ENCODE measurements at regions not wholly inside any gene's neighbourhood (a gene's known extent, or its start where the extent isn't known, plus 50 kb on each side); places are given as distances from the start of the nearest gene placed in this dataset.

- 71% methylated on average over 1 of the region's 2 CpGs for WGBS (ENCODE audit: insufficient coverage)
- H3K27me3 Mint-ChIP-seq (ENCODE audit: low read depth in 2 of 2) = no peaks in the 10 kb centered on the region
Observed at GRCh38 chr4:124505211-124505610, 207.3 kb downstream of the ANKRD50 start.

GRCh38 chr4:124509151-124509550 lies 203.4 kb downstream of the ANKRD50 start:
- DNase-seq (no peak), ATAC-seq (no peak)
- H3K27me3 ChIP-seq (ENCODE audit: control insufficient read depth, insufficient read depth, low read length) = no peaks in the 10 kb centered on the region
- H3K4me1 ChIP-seq (ENCODE audit: control insufficient read depth, insufficient read depth, low read length) = no peaks in the 10 kb centered on the region
- H3K4me1 Mint-ChIP-seq = no peaks in the 10 kb centered on the region
- H3K27ac Mint-ChIP-seq = no peak overlapping the region
- H3K9me3 Mint-ChIP-seq = peaks cover 9 to 11% of the 10 kb centered on the region in 2 donors
- no peaks in the 10 kb centered on the region for H3K36me3 ChIP-seq (ENCODE audit: control insufficient read depth, insufficient read depth, low read length)
- H3K4me3 Mint-ChIP-seq = no peak overlapping the region
- TF ChIP-seq, protein P1, sequence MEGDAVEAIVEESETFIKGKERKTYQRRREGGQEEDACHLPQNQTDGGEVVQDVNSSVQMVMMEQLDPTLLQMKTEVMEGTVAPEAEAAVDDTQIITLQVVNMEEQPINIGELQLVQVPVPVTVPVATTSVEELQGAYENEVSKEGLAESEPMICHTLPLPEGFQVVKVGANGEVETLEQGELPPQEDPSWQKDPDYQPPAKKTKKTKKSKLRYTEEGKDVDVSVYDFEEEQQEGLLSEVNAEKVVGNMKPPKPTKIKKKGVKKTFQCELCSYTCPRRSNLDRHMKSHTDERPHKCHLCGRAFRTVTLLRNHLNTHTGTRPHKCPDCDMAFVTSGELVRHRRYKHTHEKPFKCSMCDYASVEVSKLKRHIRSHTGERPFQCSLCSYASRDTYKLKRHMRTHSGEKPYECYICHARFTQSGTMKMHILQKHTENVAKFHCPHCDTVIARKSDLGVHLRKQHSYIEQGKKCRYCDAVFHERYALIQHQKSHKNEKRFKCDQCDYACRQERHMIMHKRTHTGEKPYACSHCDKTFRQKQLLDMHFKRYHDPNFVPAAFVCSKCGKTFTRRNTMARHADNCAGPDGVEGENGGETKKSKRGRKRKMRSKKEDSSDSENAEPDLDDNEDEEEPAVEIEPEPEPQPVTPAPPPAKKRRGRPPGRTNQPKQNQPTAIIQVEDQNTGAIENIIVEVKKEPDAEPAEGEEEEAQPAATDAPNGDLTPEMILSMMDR (IDR thresholded peaks at IDR 0.05) = no peak
- H3K27ac ChIP-seq (ENCODE audit: low read length) = no peak overlapping the region
- WGBS (ENCODE audit: insufficient coverage) = 42% methylated on average over 1 of the region's 2 CpGs
- no peaks in the 10 kb centered on the region for H3K36me3 Mint-ChIP-seq
- intact Hi-C loops (cut with micrococcal nuclease) = no loop called here
- H3K27me3 Mint-ChIP-seq (ENCODE audit: low read depth in 2 of 2) = no peaks in the 10 kb centered on the region
- no peak overlapping the region for H3K4me3 ChIP-seq (ENCODE audit: low read length)
- H3K9me3 ChIP-seq (ENCODE audit: control insufficient read depth, insufficient read depth, low read length) = no peaks in the 10 kb centered on the region

More at GRCh38 chr4:124505211-124505610, 207.3 kb downstream of the ANKRD50 start:
- Histone ChIP-seq H3K4me1 (ENCODE audit: control insufficient read depth, insufficient read depth, low read length) (no peaks in the 10 kb centered on the region), H3K4me3 (ENCODE audit: low read length) (no peak overlapping the region), H3K9me3 (ENCODE audit: control insufficient read depth, insufficient read depth, low read length) (no peaks in the 10 kb centered on the region), H3K27ac (ENCODE audit: low read length) (no peak overlapping the region), H3K36me3 (ENCODE audit: control insufficient read depth, insufficient read depth, low read length) (no peaks in the 10 kb centered on the region), H3K27me3 (ENCODE audit: control insufficient read depth, insufficient read depth, low read length) (no peaks in the 10 kb centered on the region)
- Mint-ChIP-seq H3K4me3 (no peak overlapping the region), H3K4me1 (no peaks in the 10 kb centered on the region), H3K9me3 (peaks cover 7 to 8% of the 10 kb centered on the region in 2 donors), H3K36me3 (no peaks in the 10 kb centered on the region), H3K27ac (no peak overlapping the region)
- ATAC-seq = no peak
- DNase-seq = no peak
- TF ChIP-seq, protein P1 (IDR thresholded peaks at IDR 0.05) = no peak
- intact Hi-C loops (cut with micrococcal nuclease) = no loop called here

GRCh38 chr4:124514588-124514987 lies 197.9 kb downstream of the ANKRD50 start:
- Histone ChIP-seq H3K27ac (ENCODE audit: low read length) (no peak overlapping the region), H3K4me3 (ENCODE audit: low read length) (no peak overlapping the region), H3K9me3 (ENCODE audit: control insufficient read depth, insufficient read depth, low read length) (no peaks in the 10 kb centered on the region), H3K36me3 (ENCODE audit: control insufficient read depth, insufficient read depth, low read length) (no peaks in the 10 kb centered on the region), H3K27me3 (ENCODE audit: control insufficient read depth, insufficient read depth, low read length) (no peaks in the 10 kb centered on the region), H3K4me1 (ENCODE audit: control insufficient read depth, insufficient read depth, low read length) (no peaks in the 10 kb centered on the region)
- Mint-ChIP-seq H3K9me3 (peaks cover 9 to 14% of the 10 kb centered on the region in 2 donors), H3K4me3 (no peak overlapping the region), H3K4me1 (no peaks in the 10 kb centered on the region), H3K36me3 (no peaks in the 10 kb centered on the region), H3K27ac (no peak overlapping the region), H3K27me3 (ENCODE audit: low read depth in 2 of 2) (no peaks in the 10 kb centered on the region)
- WGBS (ENCODE audit: insufficient coverage) = 88% methylated on average over 1 of the region's 2 CpGs
- DNase-seq = no peak
- TF ChIP-seq, protein P1 (IDR thresholded peaks at IDR 0.05) = no peak
- intact Hi-C loops (cut with micrococcal nuclease) = no loop called here
- ATAC-seq = no peak

DNA sequence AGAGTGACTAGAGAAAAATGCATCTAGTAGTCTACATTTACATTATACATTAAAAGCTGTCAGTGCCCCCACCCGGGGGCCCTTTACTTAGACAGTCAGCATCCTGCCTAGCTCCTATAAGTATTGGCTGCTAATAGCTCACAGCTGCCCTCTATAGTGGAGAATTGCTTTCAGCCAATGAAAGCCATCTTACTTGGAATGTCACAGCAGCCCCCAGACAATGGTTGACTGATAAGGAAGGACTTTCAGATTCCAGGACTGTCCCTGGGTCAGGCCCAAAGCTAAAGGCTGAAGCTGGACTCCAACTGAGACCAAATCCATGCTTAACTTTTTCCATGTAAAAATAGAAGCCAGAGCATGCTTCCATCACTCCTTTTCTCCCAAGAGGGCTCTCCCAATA lies 196.9 kb downstream of the ANKRD50 start:
- WGBS (ENCODE audit: insufficient coverage) = 100% methylated on average over 1 of the region's 1 CpG
- Histone ChIP-seq H3K4me3 (ENCODE audit: low read length) (no peak overlapping the region), H3K27me3 (ENCODE audit: control insufficient read depth, insufficient read depth, low read length) (no peaks in the 10 kb centered on the region), H3K9me3 (ENCODE audit: control insufficient read depth, insufficient read depth, low read length) (no peaks in the 10 kb centered on the region), H3K27ac (ENCODE audit: low read length) (no peak overlapping the region), H3K36me3 (ENCODE audit: control insufficient read depth, insufficient read depth, low read length) (no peaks in the 10 kb centered on the region), H3K4me1 (ENCODE audit: control insufficient read depth, insufficient read depth, low read length) (no peaks in the 10 kb centered on the region)
- H3K4me1 Mint-ChIP-seq = no peaks in the 10 kb centered on the region
- ATAC-seq = no peak
- intact Hi-C loops (cut with micrococcal nuclease) = no loop called here
- TF ChIP-seq, protein P1 (IDR thresholded peaks at IDR 0.05) = no peak
- peaks cover 6 to 12% of the 10 kb centered on the region in 2 donors for H3K9me3 Mint-ChIP-seq
- no peak for DNase-seq
- H3K36me3 Mint-ChIP-seq = no peaks in the 10 kb centered on the region
- no peaks in the 10 kb centered on the region for H3K27me3 Mint-ChIP-seq (ENCODE audit: low read depth in 2 of 2)
- H3K4me3 Mint-ChIP-seq = no peak overlapping the region
- no peak overlapping the region for H3K27ac Mint-ChIP-seq
